ENCODE measurements at regions not wholly inside any gene's neighbourhood (a gene's known extent, or its start where the extent isn't known, plus 50 kb on each side); places are given as distances from the start of the nearest gene placed in this dataset.

DNA sequence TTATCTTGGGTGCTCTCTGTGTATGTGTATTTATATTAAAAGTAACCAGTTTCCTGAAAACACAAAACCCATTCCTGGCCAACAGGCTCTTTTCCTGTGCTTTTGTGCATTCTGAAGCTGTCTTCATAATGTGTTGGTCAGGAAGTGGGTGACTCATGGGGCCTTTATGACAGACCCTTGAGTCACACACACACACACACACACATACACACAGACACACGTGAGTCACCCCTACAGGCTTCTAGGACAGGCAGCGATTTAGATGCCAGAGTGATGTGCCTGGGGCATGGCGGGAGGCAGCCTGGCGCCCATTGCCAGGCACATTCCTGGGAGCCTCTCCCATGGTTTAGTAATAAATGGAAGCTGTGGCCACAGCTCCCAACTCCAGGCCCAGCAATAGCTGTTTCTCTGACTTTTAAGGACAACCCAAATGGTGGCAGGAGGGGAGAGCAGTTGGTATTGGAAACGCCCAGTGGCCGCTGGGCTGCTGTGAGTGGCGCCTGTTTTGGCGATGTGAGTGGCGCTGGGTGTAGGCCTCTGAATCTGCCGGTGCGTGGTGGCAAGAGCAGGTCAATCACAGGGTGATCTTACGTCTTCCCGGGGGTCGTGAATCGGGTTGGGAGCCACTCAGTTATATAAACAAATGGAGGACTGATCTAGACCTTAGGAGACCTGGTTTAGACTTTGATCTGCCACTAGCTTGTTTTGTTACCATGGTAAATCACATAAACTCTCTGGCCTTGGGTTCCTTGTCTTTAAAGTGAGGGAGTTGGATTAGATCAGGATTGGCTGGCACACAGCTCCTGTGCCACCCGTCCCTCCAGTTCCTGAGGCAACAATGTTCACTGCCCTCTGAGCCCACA, 150.7 kb upstream of the DLX2 start:
- Histone ChIP-seq H3K56ac (replicated peaks; ENCODE audit: insufficient read length, low read depth, low read length) (no peak overlapping the region), H4K91ac (replicated peaks; ENCODE audit: insufficient read length, low read length) (no peak overlapping the region), H3K4ac (replicated peaks; ENCODE audit: insufficient read length, low read depth, low read length) (no peak overlapping the region), H3K18ac (ENCODE audit: extremely low read depth, low read length) (no peak overlapping the region), H3K9ac (replicated peaks in 1 of 4; ENCODE audit: extremely low read depth in 1 of 4, low read depth in 3 of 4, low read length in 3 of 4) (no peak overlapping the region), H2AK5ac (ENCODE audit: low read depth, low read length) (no peak overlapping the region), H3K23ac (ENCODE audit: insufficient read length) (no peak overlapping the region), H3K27me3 (replicated peaks in 1 of 4; ENCODE audit: control insufficient read depth in 3 of 4, extremely low read depth in 1 of 4, insufficient read depth in 3 of 4, low read length in 3 of 4) (no peaks in the 10 kb centered on the region), H3K79me2 (ENCODE audit: control insufficient read depth in 1 of 2, insufficient read depth in 2 of 2, low read length in 2 of 2) (no peaks in the 10 kb centered on the region), H2BK20ac (ENCODE audit: low read length) (no peak overlapping the region), H3K4me3 (ENCODE audit: extremely low read depth in 1 of 4, insufficient read depth in 2 of 4, low read depth in 3 of 4, low read length in 4 of 4) (no peak overlapping the region), H3K14ac (ENCODE audit: insufficient read length) (no peak overlapping the region), H2BK15ac (ENCODE audit: low read length) (no peak overlapping the region), H3K4me2 (ENCODE audit: insufficient read depth in 1 of 2, low read depth in 2 of 2, low read length in 2 of 2) (no peak overlapping the region), H4K20me1 (replicated peaks in 1 of 2; ENCODE audit: control insufficient read depth in 1 of 2, insufficient read depth in 2 of 2, low read length in 2 of 2) (no peaks in the 10 kb centered on the region), H3K23me2 (ENCODE audit: low read depth, low read length) (no peaks in the 10 kb centered on the region), H3K4me1 (replicated peaks in 1 of 4; ENCODE audit: control insufficient read depth in 3 of 4, insufficient read depth in 4 of 4, low read length in 3 of 4) (peaks cover 0 to 12% (median 8%) of the 10 kb centered on the region in 4 experiments; a peak in 5 of 7 replicates), H2BK120ac (replicated peaks; ENCODE audit: low read depth, low read length) (no peak overlapping the region), H4K8ac (ENCODE audit: extremely low read depth, insufficient read depth, low read length) (no peak overlapping the region; the same call in 1 of the 2 replicates), H3K27ac (ENCODE audit: low read depth, low read length) (no peak overlapping the region), H4K5ac (ENCODE audit: insufficient read length, low read depth, low read length) (no peak overlapping the region), H3K9me3 (ENCODE audit: insufficient read depth in 2 of 2, low read depth in 1 of 2, low read length in 1 of 2) (no peaks in the 10 kb centered on the region), H3K79me1 (ENCODE audit: low read depth, low read length) (no peaks in the 10 kb centered on the region), H2BK12ac (ENCODE audit: low read depth, low read length) (no peak overlapping the region), H3K36me3 (ENCODE audit: control insufficient read depth in 2 of 4, insufficient read depth in 4 of 4, low read length in 3 of 4) (no peaks in the 10 kb centered on the region), H2BK5ac (ENCODE audit: low read depth, low read length) (no peak overlapping the region), H2AFZ (ENCODE audit: low read length) (no peak overlapping the region)
- ChIA-PET POLR2A (ENCODE audit: partially characterized antibody) (interaction anchor here (0.7 to 1.6 kb wide), 2 partner anchors 128 to 1419 kb away, joined by 3 to 4 read pairs; no protein-coding TSS in a partner anchor), CTCF (ENCODE audit: partially characterized antibody) (interaction anchor here (1.0 to 2.1 kb wide), 3 partner anchors 32 to 213 kb away, joined by 4 to 5 read pairs (median 5); no protein-coding TSS in a partner anchor)
- FAIRE-seq (no peak), DNase-seq (ENCODE audit: low read depth in 1 of 2, low spot score in 2 of 2) (no peak)
- 81% methylated on average over 16 of the region's 16 CpGs; no CpG with 5 or more reads in 1 of the 2 experiments for WGBS, 2 experiments (ENCODE audit: extremely low coverage in 1 of 2, insufficient coverage in 1 of 2, insufficient read length in 1 of 2, insufficient replicate concordance in 2 of 2, low coverage in 1 of 2, low lambda C conversion rate in 2 of 2, missing lambda C conversion rate in 1 of 2)
